NT2/D1 (cell line): ENCODE measurements at regions not wholly inside any gene's neighbourhood (a gene's known extent, or its start where the extent isn't known, plus 50 kb on each side); places are given as distances from the start of the nearest gene placed in this dataset.

ENCODE experiments used
- SUZ12 ChIP-seq: IDR thresholded peaks from 2 replicates; pipeline ENCODE4 v1.6.1; 2011; ENCODE audit not compliant: insufficient read length, insufficient read depth; ENCODE audit errors: extremely low read depth
- YY1 ChIP-seq: IDR thresholded peaks from 2 replicates; pipeline ENCODE4 v1.6.1; 2011; ENCODE audit not compliant: insufficient read length, insufficient read depth

GRCh38 chr12:90216020-90216552 lies 507.4 kb upstream of the ATP2B1 start:
- TF ChIP-seq YY1 = no peak
- no peak for TF ChIP-seq SUZ12
